K562 (cell line): ENCODE measurements at regions not wholly inside any gene's neighbourhood (a gene's known extent, or its start where the extent isn't known, plus 50 kb on each side); places are given as distances from the start of the nearest gene placed in this dataset.

Experiments
- ATAC-seq: fragments of 200-7000 bp; cut with Tn5 transposase; 3 replicates; pipeline ENCODE4 v1.9.1; 2020; ENCODE audit warnings: moderate library complexity
- BruUV-seq: library from RNA; stranded (reverse); fragments of 400-500 nt; replicated peaks from 2 replicates; lab custom pipeline; 2021; lab: Mats Ljungman, UMichigan
- CTCF ChIA-PET: fragments of 300-600 bp; formaldehyde crosslinking; extraction: SDS; loops from one replicate; lab custom pipeline; 2021; ENCODE audit warnings: low intra/inter-chr PET ratio; lab: Yijun Ruan, JAX
- POLR2A ChIA-PET: fragments of 300-600, 350-650 bp; sonication (Branson Sonifier 250); formaldehyde crosslinking; extraction: SDS; loops from one replicate; lab custom pipeline; 2021; ENCODE audit warnings: antibody characterized with exemption, inconsistent platforms; lab: Yijun Ruan, JAX
- DNase-seq, 4 experiments: peaks; one replicate each; pipeline versions ENCODE4 v3.0.0 to v3.0.0-alpha.2; 2011 to 2018; ENCODE audit warnings: low spot score in 3 of 4, mixed read lengths in 3 of 4; ENCODE audit errors: extremely low read depth in 1 of 4
- FAIRE-seq: peaks from 2 replicates; lab custom pipeline; 2011; peaks lifted over from hg19 to GRCh38; lab: Jason Lieb, UNC
- H2AFZ ChIP-seq: 2 replicates; pipeline ENCODE4 v1.6.0; 2011; ENCODE audit warnings: low read depth, low read length, control low read depth, inconsistent platforms
- H3K27ac ChIP-seq: fragments of 200-600 bp; 3 replicates; pipeline ENCODE4 v1.8.0; 2011; ENCODE audit warnings: low read depth, mild to moderate bottlenecking, control low read depth, inconsistent platforms, low read length, moderate library complexity, mixed read lengths; ENCODE audit errors: extremely low read depth
- H3K27me3 ChIP-seq, 2 experiments: fragments of 300-600 bp in 1 of 2; 2 replicates in 1 of 2; 3 replicates in 1 of 2; pipeline versions ENCODE4 v1.6.0 to v1.8.0; 2011; ENCODE audit warnings: inconsistent platforms in 2 of 2, low read length in 2 of 2, mild to moderate bottlenecking in 1 of 2, mixed read lengths in 1 of 2, moderate library complexity in 1 of 2; ENCODE audit not compliant: control insufficient read depth in 2 of 2, insufficient read depth in 2 of 2
- H3K36me3 ChIP-seq: fragments of 300-600 bp; 3 replicates; pipeline ENCODE4 v1.8.0; 2011; ENCODE audit warnings: mild to moderate bottlenecking, low read length, inconsistent platforms; ENCODE audit not compliant: control insufficient read depth, insufficient read depth
- H3K4me1 ChIP-seq, 2 experiments: fragments of 200-600 bp in 1 of 2; replicated peaks in 1 of 2; 2 replicates in 1 of 2; 3 replicates in 1 of 2; pipeline versions ENCODE4 v1.5.1 to v1.8.0; 2011; ENCODE audit warnings: inconsistent platforms in 2 of 2, low read length in 2 of 2, mild to moderate bottlenecking in 1 of 2, mixed read lengths in 1 of 2, moderate library complexity in 1 of 2; ENCODE audit not compliant: control insufficient read depth in 2 of 2, insufficient read depth in 2 of 2
- H3K4me2 ChIP-seq: 2 replicates; pipeline ENCODE4 v1.6.1; 2011; ENCODE audit warnings: low read length, control low read depth, inconsistent platforms, mixed read lengths; ENCODE audit not compliant: insufficient read depth
- H3K4me3 ChIP-seq: fragments of 200-600 bp; sonication (generic), shearing (Covaris generic); 2 replicates; pipeline ENCODE4 v1.5.1; 2016; ENCODE audit warnings: control low read depth, inconsistent platforms
- H3K79me2 ChIP-seq: fragments of 200-600 bp; 3 replicates; pipeline ENCODE4 v1.8.0; 2011; ENCODE audit warnings: low read length, inconsistent platforms; ENCODE audit not compliant: control insufficient read depth, insufficient read depth
- H3K9ac ChIP-seq, 2 experiments: 2 replicates each; pipeline versions ENCODE4 v1.6.0 to v1.6.1; 2011; ENCODE audit warnings: low read depth in 2 of 2, low read length in 2 of 2, control low read depth in 1 of 2, inconsistent platforms in 1 of 2, mild to moderate bottlenecking in 1 of 2, mixed read lengths in 1 of 2; ENCODE audit not compliant: insufficient read depth in 1 of 2
- H3K9me1 ChIP-seq: one replicate; pipeline ENCODE4 v1.6.0; 2011; ENCODE audit warnings: inconsistent platforms, mild to moderate bottlenecking, low read length, moderate library complexity; ENCODE audit not compliant: control insufficient read depth, insufficient read depth
- H3K9me3 ChIP-seq: replicated peaks from 2 replicates; pipeline ENCODE4 v1.5.1; 2011; ENCODE audit warnings: low read depth, low read length, inconsistent platforms; ENCODE audit not compliant: control insufficient read depth, insufficient read depth
- H4K20me1 ChIP-seq: replicated peaks from 2 replicates; pipeline ENCODE4 v1.6.1; 2011; ENCODE audit warnings: low read length, inconsistent platforms, mixed read lengths; ENCODE audit not compliant: control insufficient read depth, insufficient read depth
- DMBX1 ChIP-seq: fragments of 250-450 bp; sonication (Bioruptor Pico); IDR thresholded peaks from 2 replicates; pipeline ENCODE4 v1.8.0; 2022; ENCODE audit warnings: inconsistent platforms, mild to moderate bottlenecking, moderate library complexity, borderline replicate concordance
- FIP1L1 ChIP-seq: fragments of 200-400 bp; formaldehyde crosslinking; IDR thresholded peaks from 2 replicates; pipeline ENCODE4 v1.6.1; 2018; ENCODE audit warnings: mild to moderate bottlenecking, low read depth, low read length; ENCODE audit not compliant: poor library complexity, severe bottlenecking
- GABPB2 ChIP-seq: fragments of 250-450 bp; sonication (Bioruptor Pico); conservative IDR thresholded peaks from 2 replicates; pipeline ENCODE4 v1.5.1; 2021; ENCODE audit warnings: mild to moderate bottlenecking
- PTTG1 ChIP-seq: fragments of 450-650 bp; IDR thresholded peaks from 2 replicates; pipeline ENCODE4 v1.6.1; 2016; ENCODE audit warnings: low read depth, mild to moderate bottlenecking, missing genetic modification characterization, missing compliant biosample characterization
- RAD51 ChIP-seq: fragments of 450-650 bp; IDR thresholded peaks from 2 replicates; pipeline ENCODE4 v1.7.1; 2016; ENCODE audit warnings: low read depth, mild to moderate bottlenecking, borderline replicate concordance
- ZNF583 ChIP-seq: fragments of 250-450 bp; sonication (Bioruptor Pico); IDR thresholded peaks from 2 replicates; pipeline ENCODE4 v1.4.0; 2020
- ZNF766 ChIP-seq: fragments of 200-800 bp; sonication (Bioruptor generic); conservative IDR thresholded peaks from 2 replicates; pipeline ENCODE4 v1.6.1; 2016; ENCODE audit warnings: missing genetic modification characterization, missing compliant biosample characterization
- WGBS: fragments of 100-300 bp; shearing (Covaris generic); methylation state at CpG from one replicate; pipeline ENCODE4 v1.1.6; 2016; ENCODE audit warnings: low coverage, mixed read lengths; ENCODE audit not compliant: insufficient coverage; ENCODE audit errors: missing lambda C conversion rate; 5-methylcytosine and 5-hydroxymethylcytosine counted together
- in situ Hi-C: fragments of 300-500 bp; cut with MboI; formaldehyde crosslinking; loops from 4 replicates; pipeline ENCODE4 v1.15.0; 2018; ENCODE audit warnings: inconsistent platforms, mixed read lengths
- intact Hi-C: fragments of 100-400 bp; cut with micrococcal nuclease; formaldehyde crosslinking; loops from 2 replicates; pipeline ENCODE4 v1.14.2; 2022
- TF ChIP-seq, protein P1 (sequence below): fragments of 200-400 bp; formaldehyde crosslinking; IDR thresholded peaks from 2 replicates; pipeline ENCODE4 v1.6.1; 2017; ENCODE audit warnings: mild to moderate bottlenecking, low read depth, low read length, moderate library complexity

- no peak overlapping the region for H3K27ac ChIP-seq
- no peak overlapping the region for H3K4me3 ChIP-seq
- no peaks in the 10 kb centered on the region for H3K36me3 ChIP-seq
- H3K9me1 ChIP-seq, result no peaks in the 10 kb centered on the region
- H3K27me3 ChIP-seq, result no peaks in the 10 kb centered on the region
- no peaks in the 10 kb centered on the region for H4K20me1 ChIP-seq
- no peak overlapping the region for H2AFZ ChIP-seq
- H3K9ac ChIP-seq, result no peak overlapping the region
- no peak for DNase-seq
- BruUV-seq, result no TSS peak
- in situ Hi-C loops (no loop called here), intact Hi-C loops (no loop called here)
- no peak for FAIRE-seq
- no peaks in the 10 kb centered on the region for H3K79me2 ChIP-seq
- CTCF ChIA-PET, result no interaction called here
- no peaks in the 10 kb centered on the region for H3K9me3 ChIP-seq
- ATAC-seq, result no peak
- TF ChIP-seq GABPB2, result no peak
- no peak for TF ChIP-seq ZNF583 (CRISPR knock-in tag)
- TF ChIP-seq PTTG1 (tag), result no peak
- TF ChIP-seq ZNF766 (CRISPR knock-in tag), result no peak
- TF ChIP-seq, protein P1, sequence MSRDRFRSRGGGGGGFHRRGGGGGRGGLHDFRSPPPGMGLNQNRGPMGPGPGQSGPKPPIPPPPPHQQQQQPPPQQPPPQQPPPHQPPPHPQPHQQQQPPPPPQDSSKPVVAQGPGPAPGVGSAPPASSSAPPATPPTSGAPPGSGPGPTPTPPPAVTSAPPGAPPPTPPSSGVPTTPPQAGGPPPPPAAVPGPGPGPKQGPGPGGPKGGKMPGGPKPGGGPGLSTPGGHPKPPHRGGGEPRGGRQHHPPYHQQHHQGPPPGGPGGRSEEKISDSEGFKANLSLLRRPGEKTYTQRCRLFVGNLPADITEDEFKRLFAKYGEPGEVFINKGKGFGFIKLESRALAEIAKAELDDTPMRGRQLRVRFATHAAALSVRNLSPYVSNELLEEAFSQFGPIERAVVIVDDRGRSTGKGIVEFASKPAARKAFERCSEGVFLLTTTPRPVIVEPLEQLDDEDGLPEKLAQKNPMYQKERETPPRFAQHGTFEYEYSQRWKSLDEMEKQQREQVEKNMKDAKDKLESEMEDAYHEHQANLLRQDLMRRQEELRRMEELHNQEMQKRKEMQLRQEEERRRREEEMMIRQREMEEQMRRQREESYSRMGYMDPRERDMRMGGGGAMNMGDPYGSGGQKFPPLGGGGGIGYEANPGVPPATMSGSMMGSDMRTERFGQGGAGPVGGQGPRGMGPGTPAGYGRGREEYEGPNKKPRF, result no peak
- no peak for TF ChIP-seq RAD51
- no peak for TF ChIP-seq DMBX1 (CRISPR knock-in tag)
- TF ChIP-seq FIP1L1, result no peak
- H3K4me1 ChIP-seq, result no peaks in the 10 kb centered on the region
- under 1% methylated on average over 7 of the region's 7 CpGs for WGBS
- POLR2A ChIA-PET, result no interaction called here
- no peak overlapping the region for H3K4me2 ChIP-seq
Observed at GRCh38 chr10:23869548-23869947, 339.4 kb upstream of the KIAA1217 start.
